DND-41 (cell line): ENCODE measurements at regions not wholly inside any gene's neighbourhood (a gene's known extent, or its start where the extent isn't known, plus 50 kb on each side); places are given as distances from the start of the nearest gene placed in this dataset.

Experiments used
- EZH2 ChIP-seq: IDR thresholded peaks from 3 replicates; pipeline ENCODE4 v1.6.1; 2012; ENCODE audit warnings: borderline replicate concordance, low read depth, mild to moderate bottlenecking, moderate library complexity, low read length, inconsistent platforms; ENCODE audit not compliant: severe bottlenecking
- TF ChIP-seq, protein P1 (sequence below): IDR thresholded peaks from 2 replicates; pipeline ENCODE4 v1.5.1; 2012; ENCODE audit warnings: borderline replicate concordance, low read length, moderate library complexity, mild to moderate bottlenecking; ENCODE audit not compliant: poor library complexity, severe bottlenecking; ENCODE audit errors: extremely low read depth

DNA sequence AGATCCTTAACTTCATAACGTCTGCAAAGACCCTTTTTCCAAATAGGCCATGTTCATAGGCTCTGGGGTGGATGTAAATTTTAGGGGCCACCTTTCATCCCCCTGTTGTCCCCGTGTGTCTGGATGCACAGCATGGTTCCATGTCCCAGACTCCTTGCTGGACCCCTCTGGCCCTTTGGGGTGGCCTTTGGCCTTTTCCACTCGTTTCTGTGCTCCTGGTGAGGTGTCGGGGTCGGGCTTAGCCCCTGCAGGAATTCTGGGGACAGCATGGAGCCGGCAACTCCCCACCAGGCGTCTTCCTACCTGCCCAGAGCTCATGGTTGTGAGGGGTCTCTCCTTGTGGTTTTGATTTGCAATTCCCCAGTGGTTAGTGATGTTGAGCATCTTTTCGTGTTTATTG lies 183.5 kb downstream of the SEC14L1 start:
- TF ChIP-seq, protein P1, sequence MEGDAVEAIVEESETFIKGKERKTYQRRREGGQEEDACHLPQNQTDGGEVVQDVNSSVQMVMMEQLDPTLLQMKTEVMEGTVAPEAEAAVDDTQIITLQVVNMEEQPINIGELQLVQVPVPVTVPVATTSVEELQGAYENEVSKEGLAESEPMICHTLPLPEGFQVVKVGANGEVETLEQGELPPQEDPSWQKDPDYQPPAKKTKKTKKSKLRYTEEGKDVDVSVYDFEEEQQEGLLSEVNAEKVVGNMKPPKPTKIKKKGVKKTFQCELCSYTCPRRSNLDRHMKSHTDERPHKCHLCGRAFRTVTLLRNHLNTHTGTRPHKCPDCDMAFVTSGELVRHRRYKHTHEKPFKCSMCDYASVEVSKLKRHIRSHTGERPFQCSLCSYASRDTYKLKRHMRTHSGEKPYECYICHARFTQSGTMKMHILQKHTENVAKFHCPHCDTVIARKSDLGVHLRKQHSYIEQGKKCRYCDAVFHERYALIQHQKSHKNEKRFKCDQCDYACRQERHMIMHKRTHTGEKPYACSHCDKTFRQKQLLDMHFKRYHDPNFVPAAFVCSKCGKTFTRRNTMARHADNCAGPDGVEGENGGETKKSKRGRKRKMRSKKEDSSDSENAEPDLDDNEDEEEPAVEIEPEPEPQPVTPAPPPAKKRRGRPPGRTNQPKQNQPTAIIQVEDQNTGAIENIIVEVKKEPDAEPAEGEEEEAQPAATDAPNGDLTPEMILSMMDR, result no peak
- no peak for TF ChIP-seq EZH2
